Fibroblast of villous mesenchyme (primary cell): ENCODE measurements at regions not wholly inside any gene's neighbourhood (a gene's known extent, or its start where the extent isn't known, plus 50 kb on each side); places are given as distances from the start of the nearest gene placed in this dataset.
"Not testable (repeated sequence)": the region's sequence is repeated elsewhere in the genome, so short reads cannot be mapped to it uniquely, and the experiment has no call there.

Experiments
- DNase-seq: peaks from one replicate; pipeline ENCODE4 v3.0.0-alpha.2; 2010; ENCODE audit warnings: low read depth
- H3K4me3 ChIP-seq: 2 replicates; pipeline ENCODE4 v1.5.1; 2011; ENCODE audit warnings: low read depth, mild to moderate bottlenecking, low read length
- TF ChIP-seq, protein P1 (sequence below): IDR thresholded peaks from 2 replicates; pipeline ENCODE4 v1.5.1; 2012; ENCODE audit warnings: low read depth, mild to moderate bottlenecking, low read length; ENCODE audit not compliant: insufficient read depth

DNA sequence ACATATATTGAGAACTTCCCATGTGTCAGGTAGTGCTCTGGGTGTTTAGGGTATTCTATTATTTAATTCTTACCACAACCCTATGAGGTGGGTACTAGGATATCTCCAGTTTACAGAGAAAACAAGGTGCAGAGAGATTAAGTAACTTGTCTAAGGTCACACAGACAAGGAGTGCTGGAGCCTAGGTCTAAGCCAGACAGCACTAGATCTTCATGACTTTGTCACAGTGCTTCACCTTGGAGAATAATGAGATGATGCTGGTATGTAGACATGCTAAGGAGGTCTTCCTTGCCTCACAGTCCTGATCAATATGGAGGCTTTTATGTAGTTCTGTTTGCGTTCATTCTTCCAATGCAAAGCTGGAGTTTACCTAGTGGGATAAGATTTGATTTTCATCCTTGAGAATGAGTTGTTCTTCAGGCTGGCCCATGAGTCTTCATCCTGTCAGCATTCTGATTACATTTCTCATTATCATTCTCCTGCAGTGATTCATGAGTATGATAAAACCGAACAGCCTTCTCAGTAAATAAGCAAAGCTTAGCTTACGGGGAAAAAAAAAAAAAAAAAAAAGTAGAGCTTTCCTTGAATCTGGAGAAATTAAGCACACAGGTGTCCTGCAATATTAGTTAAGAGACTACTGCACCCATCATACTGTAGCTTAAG is 176.3 kb downstream of the C9orf152 start:
- H3K4me3 ChIP-seq: no peak overlapping the region
- TF ChIP-seq, protein P1, sequence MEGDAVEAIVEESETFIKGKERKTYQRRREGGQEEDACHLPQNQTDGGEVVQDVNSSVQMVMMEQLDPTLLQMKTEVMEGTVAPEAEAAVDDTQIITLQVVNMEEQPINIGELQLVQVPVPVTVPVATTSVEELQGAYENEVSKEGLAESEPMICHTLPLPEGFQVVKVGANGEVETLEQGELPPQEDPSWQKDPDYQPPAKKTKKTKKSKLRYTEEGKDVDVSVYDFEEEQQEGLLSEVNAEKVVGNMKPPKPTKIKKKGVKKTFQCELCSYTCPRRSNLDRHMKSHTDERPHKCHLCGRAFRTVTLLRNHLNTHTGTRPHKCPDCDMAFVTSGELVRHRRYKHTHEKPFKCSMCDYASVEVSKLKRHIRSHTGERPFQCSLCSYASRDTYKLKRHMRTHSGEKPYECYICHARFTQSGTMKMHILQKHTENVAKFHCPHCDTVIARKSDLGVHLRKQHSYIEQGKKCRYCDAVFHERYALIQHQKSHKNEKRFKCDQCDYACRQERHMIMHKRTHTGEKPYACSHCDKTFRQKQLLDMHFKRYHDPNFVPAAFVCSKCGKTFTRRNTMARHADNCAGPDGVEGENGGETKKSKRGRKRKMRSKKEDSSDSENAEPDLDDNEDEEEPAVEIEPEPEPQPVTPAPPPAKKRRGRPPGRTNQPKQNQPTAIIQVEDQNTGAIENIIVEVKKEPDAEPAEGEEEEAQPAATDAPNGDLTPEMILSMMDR: no peak
- peak; percentile 76 for DNase-seq

- H3K4me3 ChIP-seq, DNase-seq: not testable (repeated sequence)
These were observed 175.4 kb downstream of the C9orf152 start for GRCh38 chr9:110032532-110032931.

DNA sequence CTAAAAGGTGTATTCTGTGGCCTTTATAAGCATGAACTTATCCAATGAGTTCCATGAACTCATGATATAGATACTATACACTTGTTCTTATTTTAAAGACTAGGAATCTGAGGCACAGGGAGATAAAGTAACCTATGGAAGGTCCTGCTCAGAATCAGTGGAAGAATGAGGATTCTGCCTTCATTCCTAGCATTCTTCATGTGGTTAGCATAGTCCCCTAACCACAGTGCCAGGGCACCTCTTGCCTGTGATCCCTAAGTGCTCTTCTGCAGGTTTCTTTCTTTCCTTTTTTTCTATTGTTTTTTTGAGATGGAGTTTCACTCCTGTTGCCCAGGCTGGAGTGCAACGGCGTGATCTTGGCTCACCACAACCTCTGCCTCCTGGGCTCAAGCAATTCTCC is 174.1 kb downstream of the C9orf152 start:
- no peak overlapping the region for H3K4me3 ChIP-seq
- TF ChIP-seq, protein P1: no peak
- DNase-seq: no peak

- H3K4me3 ChIP-seq: no peak overlapping the region
- DNase-seq: no peak
- TF ChIP-seq, protein P1: no peak
These were observed 171.7 kb downstream of the C9orf152 start for GRCh38 chr9:110036286-110036685.

GRCh38 chr9:110040788-110041187 is 167.2 kb downstream of the C9orf152 start:
- DNase-seq: peak; percentile 78
- TF ChIP-seq, protein P1: no peak
- no peak overlapping the region for H3K4me3 ChIP-seq

- TF ChIP-seq, protein P1: no peak
- DNase-seq: peak; percentile 39
These were observed 166.5 kb downstream of the C9orf152 start for GRCh38 chr9:110041452-110041851.

GRCh38 chr9:110047232-110047954 is 160.6 kb downstream of the C9orf152 start:
- no peak for DNase-seq
- TF ChIP-seq, protein P1: no peak
- peak overlapping the region; percentile 92 for H3K4me3 ChIP-seq

More at GRCh38 chr9:110041452-110041851, 166.5 kb downstream of the C9orf152 start:
- no peak overlapping the region for H3K4me3 ChIP-seq
